Panc1 (cell line): ENCODE measurements at regions not wholly inside any gene's neighbourhood (a gene's known extent, or its start where the extent isn't known, plus 50 kb on each side); places are given as distances from the start of the nearest gene placed in this dataset.

ENCODE experiments used
- ATAC-seq: fragments of 200-7000 bp; cut with Tn5 transposase; 2 replicates; pipeline ENCODE4 v1.9.1; 2020; ENCODE audit warnings: mild to moderate bottlenecking, moderate library complexity
- BruUV-seq: library from RNA; stranded (reverse); fragments of 400-500 nt; replicated peaks from 2 replicates; lab custom pipeline; 2021; lab: Mats Ljungman, UMichigan
- CTCF ChIA-PET: fragments of 300-600 bp; sonication (Branson Sonifier 250); formaldehyde crosslinking; loops from one replicate; lab custom pipeline; 2022; ENCODE audit warnings: antibody characterized with exemption; lab: Charles Lee
- POLR2A ChIA-PET: fragments of 300-600 bp; sonication (Branson Sonifier 250); formaldehyde crosslinking; loops from one replicate; lab custom pipeline; 2022; ENCODE audit warnings: antibody characterized with exemption; lab: Charles Lee
- DNase-seq: peaks from one replicate; pipeline ENCODE4 v3.0.0-alpha.2; 2010; ENCODE audit warnings: low read depth, low spot score
- H3K27ac ChIP-seq: 2 replicates; pipeline ENCODE4 v1.5.1; 2011; ENCODE audit warnings: mild to moderate bottlenecking, low read length, inconsistent platforms
- H3K27me3 ChIP-seq: fragments of 200-500 bp; sonication (Bioruptor generic); 2 replicates; pipeline ENCODE4 v1.6.0; 2014; ENCODE audit warnings: low read length, inconsistent platforms; ENCODE audit not compliant: control insufficient read depth, insufficient read depth
- H3K36me3 ChIP-seq: fragments of 200-500 bp; sonication (Bioruptor generic); 2 replicates; pipeline ENCODE4 v1.5.1; 2014; ENCODE audit warnings: inconsistent platforms, mild to moderate bottlenecking, low read length, moderate library complexity; ENCODE audit not compliant: control insufficient read depth, insufficient read depth
- H3K4me1 ChIP-seq: 2 replicates; pipeline ENCODE4 v1.5.1; 2011; ENCODE audit warnings: inconsistent platforms, mild to moderate bottlenecking, low read length, moderate library complexity; ENCODE audit not compliant: control insufficient read depth, insufficient read depth
- H3K4me3 ChIP-seq, 2 experiments: 2 replicates each; pipeline ENCODE4 v1.5.1; 2011 to 2012; ENCODE audit warnings: low read depth in 2 of 2, low read length in 2 of 2, mild to moderate bottlenecking in 2 of 2, inconsistent platforms in 1 of 2, moderate library complexity in 1 of 2
- H3K9me3 ChIP-seq: fragments of 200-500 bp; sonication (Bioruptor generic); 2 replicates; pipeline ENCODE4 v1.5.1; 2014; ENCODE audit warnings: low read depth, mild to moderate bottlenecking, inconsistent platforms, low read length, moderate library complexity; ENCODE audit not compliant: control insufficient read depth, insufficient read depth
- POLR2AphosphoS5 ChIP-seq: IDR thresholded peaks from 2 replicates; pipeline ENCODE4 v1.6.1; 2012; ENCODE audit warnings: mild to moderate bottlenecking, low read depth, low read length, moderate library complexity
- SIN3A ChIP-seq: IDR thresholded peaks from 2 replicates; pipeline ENCODE4 v1.6.1; 2012; ENCODE audit warnings: low read depth, mild to moderate bottlenecking, low read length, moderate library complexity, borderline replicate concordance; ENCODE audit not compliant: insufficient read depth
- TCF7L2 ChIP-seq: IDR thresholded peaks from 2 replicates; pipeline ENCODE4 v1.6.1; 2011; ENCODE audit warnings: mild to moderate bottlenecking, low read depth, low read length, inconsistent platforms
- in situ Hi-C: cut with HindIII; loops from 2 replicates; pipeline ENCODE4 v1.10.0; 2016; ENCODE audit warnings: low sequenced_read_pairs, low pct_unique_long_range_greater_than_20kb
- intact Hi-C: fragments of 100-400 bp; cut with micrococcal nuclease; formaldehyde crosslinking; loops from one replicate; pipeline ENCODE4 v1.10.0; 2022; ENCODE audit not compliant: unreplicated experiment
- TF ChIP-seq, protein P1 (sequence below): fragments of 450-650 bp; IDR thresholded peaks from 2 replicates; pipeline ENCODE4 v1.5.1; 2017; ENCODE audit warnings: mild to moderate bottlenecking
- TF ChIP-seq, protein P2 (sequence below), 2 experiments: IDR thresholded peaks; 2 replicates each; pipeline ENCODE4 v1.6.1; 2011 to 2012; ENCODE audit warnings: low read depth in 2 of 2, control low read depth in 1 of 2, low read length in 1 of 2, mild to moderate bottlenecking in 1 of 2, moderate library complexity in 1 of 2; ENCODE audit not compliant: insufficient read depth in 1 of 2

DNA sequence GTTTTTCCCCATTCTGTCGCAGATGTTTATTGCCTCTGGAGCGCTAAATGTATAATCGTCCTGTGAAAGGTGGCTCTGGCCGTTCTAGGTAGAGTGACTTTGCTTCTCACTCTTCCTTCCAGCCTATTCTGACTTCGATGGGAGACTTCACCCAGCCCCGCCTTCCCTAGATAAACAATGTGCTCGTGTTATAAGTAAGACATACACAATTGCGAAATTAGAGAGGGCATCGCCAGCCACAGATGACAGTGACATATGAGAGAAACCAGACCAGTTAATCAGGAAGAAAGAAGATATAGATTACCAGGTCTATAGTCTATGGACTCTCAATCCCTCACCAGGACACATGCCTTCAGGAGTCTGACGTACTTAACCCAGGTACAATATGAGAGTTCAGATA is 1050.5 kb upstream of the AUTS2 start:
- TF ChIP-seq, protein P1, sequence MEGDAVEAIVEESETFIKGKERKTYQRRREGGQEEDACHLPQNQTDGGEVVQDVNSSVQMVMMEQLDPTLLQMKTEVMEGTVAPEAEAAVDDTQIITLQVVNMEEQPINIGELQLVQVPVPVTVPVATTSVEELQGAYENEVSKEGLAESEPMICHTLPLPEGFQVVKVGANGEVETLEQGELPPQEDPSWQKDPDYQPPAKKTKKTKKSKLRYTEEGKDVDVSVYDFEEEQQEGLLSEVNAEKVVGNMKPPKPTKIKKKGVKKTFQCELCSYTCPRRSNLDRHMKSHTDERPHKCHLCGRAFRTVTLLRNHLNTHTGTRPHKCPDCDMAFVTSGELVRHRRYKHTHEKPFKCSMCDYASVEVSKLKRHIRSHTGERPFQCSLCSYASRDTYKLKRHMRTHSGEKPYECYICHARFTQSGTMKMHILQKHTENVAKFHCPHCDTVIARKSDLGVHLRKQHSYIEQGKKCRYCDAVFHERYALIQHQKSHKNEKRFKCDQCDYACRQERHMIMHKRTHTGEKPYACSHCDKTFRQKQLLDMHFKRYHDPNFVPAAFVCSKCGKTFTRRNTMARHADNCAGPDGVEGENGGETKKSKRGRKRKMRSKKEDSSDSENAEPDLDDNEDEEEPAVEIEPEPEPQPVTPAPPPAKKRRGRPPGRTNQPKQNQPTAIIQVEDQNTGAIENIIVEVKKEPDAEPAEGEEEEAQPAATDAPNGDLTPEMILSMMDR = no peak
- TF ChIP-seq, protein P2, sequence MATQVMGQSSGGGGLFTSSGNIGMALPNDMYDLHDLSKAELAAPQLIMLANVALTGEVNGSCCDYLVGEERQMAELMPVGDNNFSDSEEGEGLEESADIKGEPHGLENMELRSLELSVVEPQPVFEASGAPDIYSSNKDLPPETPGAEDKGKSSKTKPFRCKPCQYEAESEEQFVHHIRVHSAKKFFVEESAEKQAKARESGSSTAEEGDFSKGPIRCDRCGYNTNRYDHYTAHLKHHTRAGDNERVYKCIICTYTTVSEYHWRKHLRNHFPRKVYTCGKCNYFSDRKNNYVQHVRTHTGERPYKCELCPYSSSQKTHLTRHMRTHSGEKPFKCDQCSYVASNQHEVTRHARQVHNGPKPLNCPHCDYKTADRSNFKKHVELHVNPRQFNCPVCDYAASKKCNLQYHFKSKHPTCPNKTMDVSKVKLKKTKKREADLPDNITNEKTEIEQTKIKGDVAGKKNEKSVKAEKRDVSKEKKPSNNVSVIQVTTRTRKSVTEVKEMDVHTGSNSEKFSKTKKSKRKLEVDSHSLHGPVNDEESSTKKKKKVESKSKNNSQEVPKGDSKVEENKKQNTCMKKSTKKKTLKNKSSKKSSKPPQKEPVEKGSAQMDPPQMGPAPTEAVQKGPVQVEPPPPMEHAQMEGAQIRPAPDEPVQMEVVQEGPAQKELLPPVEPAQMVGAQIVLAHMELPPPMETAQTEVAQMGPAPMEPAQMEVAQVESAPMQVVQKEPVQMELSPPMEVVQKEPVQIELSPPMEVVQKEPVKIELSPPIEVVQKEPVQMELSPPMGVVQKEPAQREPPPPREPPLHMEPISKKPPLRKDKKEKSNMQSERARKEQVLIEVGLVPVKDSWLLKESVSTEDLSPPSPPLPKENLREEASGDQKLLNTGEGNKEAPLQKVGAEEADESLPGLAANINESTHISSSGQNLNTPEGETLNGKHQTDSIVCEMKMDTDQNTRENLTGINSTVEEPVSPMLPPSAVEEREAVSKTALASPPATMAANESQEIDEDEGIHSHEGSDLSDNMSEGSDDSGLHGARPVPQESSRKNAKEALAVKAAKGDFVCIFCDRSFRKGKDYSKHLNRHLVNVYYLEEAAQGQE (IDR thresholded peaks at IDR 0.05; ENCODE audit: insufficient read depth in 1 of 2, low read depth in 2 of 2, low read length in 1 of 2) = no peak
- TF ChIP-seq POLR2AphosphoS5 (no peak), TCF7L2 (no peak), SIN3A (no peak)
- H3K27ac ChIP-seq = no peak overlapping the region
- DNase-seq (no peak), ATAC-seq (no peak)
- H3K4me1 ChIP-seq = no peaks in the 10 kb centered on the region
- no peaks in the 10 kb centered on the region for H3K27me3 ChIP-seq
- CTCF ChIA-PET = no interaction called here
- H3K9me3 ChIP-seq = no peaks in the 10 kb centered on the region
- in situ Hi-C loops = no loop called here
- H3K36me3 ChIP-seq = no peaks in the 10 kb centered on the region
- no peak overlapping the region for H3K4me3 ChIP-seq
- POLR2A ChIA-PET = no interaction called here
- intact Hi-C loops = no loop called here
- no TSS peak for BruUV-seq

DNA sequence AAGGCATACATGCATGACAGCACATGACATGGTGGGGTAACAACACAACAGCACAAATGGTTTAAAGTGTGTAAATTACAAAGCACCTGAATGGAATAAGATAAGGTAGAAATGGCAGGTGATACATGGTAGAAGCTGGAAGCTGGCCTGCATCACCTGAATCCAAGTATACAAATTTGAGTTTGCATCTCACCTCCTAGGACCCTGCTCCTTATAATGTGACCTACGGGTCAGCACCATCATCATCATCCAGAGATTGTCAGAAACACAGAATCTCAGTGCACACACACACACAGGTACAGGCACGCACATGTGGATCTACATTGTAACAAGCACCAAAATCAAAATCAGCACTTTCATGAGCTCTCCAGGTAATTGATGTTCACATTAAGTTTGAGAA is 1048.2 kb upstream of the AUTS2 start:
- Histone ChIP-seq H3K9me3 (no peaks in the 10 kb centered on the region), H3K36me3 (no peaks in the 10 kb centered on the region), H3K27ac (no peak overlapping the region), H3K4me3 (no peak overlapping the region), H3K4me1 (no peaks in the 10 kb centered on the region), H3K27me3 (no peaks in the 10 kb centered on the region)
- ChIA-PET CTCF (no interaction called here), POLR2A (no interaction called here)
- ATAC-seq (no peak), DNase-seq (no peak)
- TF ChIP-seq, protein P1 = no peak
- TF ChIP-seq, protein P2 (IDR thresholded peaks at IDR 0.05; ENCODE audit: insufficient read depth in 1 of 2, low read depth in 2 of 2, low read length in 1 of 2) = no peak
- TF ChIP-seq SIN3A = no peak
- no peak for TF ChIP-seq POLR2AphosphoS5
- TF ChIP-seq TCF7L2 = no peak
- in situ Hi-C loops = no loop called here
- BruUV-seq = no TSS peak
- intact Hi-C loops = no loop called here
